GM18519 (cell line): ENCODE measurements at regions not wholly inside any gene's neighbourhood (a gene's known extent, or its start where the extent isn't known, plus 50 kb on each side); places are given as distances from the start of the nearest gene placed in this dataset.
"Not testable (repeated sequence)": the region's sequence is repeated elsewhere in the genome, so short reads cannot be mapped to it uniquely, and the experiment has no call there.

Experiments used
- ATAC-seq: cut with Tn5 transposase; IDR thresholded peaks from one replicate; pipeline ENCODE4 v1.9.1; 2021; ENCODE audit warnings: mild to moderate bottlenecking, moderate library complexity; ENCODE audit not compliant: unreplicated experiment, low FRiP score

DNA sequence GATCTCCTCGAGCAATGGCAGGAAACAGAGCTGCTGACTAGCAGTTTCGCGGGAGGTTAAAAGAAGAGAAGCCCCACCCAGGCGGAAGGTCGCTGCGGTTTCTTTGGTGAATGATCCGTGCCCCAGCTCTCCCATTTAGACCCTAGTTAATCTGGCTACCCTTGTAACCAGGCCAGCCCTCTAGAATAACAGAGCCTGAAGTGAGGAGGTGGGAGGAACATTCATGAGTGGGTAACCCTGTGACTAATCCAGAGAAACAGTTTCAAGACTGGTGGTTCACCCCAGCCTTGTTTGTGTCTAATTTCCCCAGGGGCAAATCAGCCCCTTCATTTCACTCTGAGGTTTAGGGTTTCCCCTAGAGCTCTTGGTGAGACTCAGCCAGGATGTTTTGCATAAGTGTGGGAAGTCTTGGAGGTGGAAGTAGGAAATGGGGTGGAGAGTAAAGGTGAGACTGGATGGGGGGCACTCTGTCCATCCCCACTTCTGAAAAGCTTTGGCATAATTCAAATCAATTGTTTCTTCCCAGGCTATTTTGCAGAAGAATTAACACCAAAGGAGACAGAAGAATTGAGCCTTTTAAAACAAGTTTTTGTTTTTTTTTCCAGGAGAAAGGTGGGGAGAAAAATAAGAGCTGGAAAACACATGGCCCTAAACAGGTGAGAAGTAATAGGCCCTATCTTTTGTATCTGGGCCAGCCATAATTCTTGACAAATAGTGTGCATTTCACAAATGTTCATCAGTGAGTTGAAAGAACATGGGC, 303.1 kb downstream of the RPLP1 start:
- ATAC-seq = peak; percentile 84

DNA sequence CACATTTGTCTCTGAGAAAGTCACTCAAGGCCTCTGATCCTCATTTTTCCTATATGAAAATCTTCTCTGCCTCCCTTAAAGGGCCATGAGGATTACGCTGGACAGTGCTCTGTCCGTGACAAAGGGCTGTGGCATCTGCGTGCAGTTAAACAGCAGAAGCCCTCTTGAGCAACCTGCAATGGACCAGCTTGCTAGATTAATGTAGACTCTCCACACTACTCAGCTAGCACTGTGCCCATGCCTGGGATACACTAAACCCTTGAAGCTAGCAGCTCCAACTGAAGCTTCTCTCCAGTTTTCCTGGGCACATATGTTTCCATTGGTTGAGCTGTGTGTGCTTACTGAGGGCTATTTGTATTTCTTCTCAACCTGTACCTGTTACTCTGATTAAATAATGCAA, 303.8 kb downstream of the RPLP1 start:
- no peak for ATAC-seq

- no peak for ATAC-seq
Measured at GRCh38 chr15:69757186-69757585, 304.6 kb downstream of the RPLP1 start.

DNA sequence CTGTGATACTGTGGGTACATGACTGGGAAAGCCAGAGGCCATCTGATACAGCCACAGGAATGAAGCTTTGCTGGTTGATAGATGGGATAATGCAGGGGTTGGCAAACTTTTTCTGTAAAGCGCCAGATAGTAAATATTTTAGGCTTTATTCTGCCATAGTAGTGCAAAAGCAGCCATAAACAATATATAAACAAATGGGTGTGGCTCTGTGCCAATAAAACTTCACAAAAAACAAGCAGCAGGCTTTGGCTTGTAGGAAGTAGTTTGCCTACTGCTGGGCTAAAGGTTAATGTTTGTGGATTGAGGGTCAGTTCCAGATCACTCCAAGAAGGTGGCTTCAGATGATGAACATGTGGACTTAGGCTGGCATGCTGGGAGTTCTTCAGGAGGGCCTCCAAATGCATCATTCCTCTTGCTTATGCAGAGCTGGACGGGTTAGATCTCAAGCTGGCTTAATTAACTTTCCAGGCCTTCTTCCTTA, 305.7 kb downstream of the RPLP1 start:
- no peak for ATAC-seq

DNA sequence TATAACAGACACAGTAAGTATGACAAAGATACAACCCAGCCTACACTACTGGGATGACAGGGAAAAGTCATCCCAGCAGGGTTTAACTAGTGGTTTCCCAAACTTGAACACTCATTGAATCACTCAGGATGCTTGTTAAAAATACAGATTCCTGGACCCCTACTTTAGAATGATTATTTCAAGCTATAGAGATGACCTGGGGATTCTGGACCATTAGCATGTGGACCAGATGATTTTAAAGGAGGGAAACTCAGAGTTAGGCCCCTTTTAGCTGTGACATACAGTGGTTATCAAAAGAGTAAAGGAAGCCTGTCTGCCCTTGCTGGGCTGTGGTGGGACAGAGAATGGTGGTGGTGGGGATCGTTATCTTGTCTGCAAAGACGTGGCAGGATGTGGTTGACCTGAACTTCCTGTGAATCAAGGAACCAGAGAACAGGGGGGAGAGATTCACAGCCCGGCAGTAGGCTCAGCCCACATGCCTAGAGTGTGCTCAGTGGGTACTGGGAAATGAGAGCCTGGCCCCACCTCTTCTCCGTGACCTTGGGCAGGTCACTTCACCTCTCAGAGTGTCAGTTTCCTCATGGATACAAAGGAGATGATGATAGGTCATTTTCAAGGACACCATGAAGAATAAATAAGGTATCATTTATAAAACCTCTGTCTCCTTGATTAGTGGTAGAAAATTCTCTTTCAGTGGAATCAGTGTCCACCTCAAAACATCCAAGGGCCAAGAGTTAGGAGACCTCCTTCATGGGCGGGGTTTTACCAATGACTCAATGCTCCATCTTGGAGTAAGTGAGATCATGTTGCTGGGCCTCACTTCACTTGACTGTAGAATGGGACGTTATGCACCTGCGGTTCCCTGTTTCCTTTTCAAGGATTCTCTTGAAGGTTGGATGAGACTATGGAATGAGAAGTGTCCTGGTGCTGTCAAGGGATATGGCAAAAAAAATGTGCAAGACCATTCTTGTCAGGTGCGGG, 306.5 kb downstream of the RPLP1 start:
- no peak for ATAC-seq

- no peak for ATAC-seq
Measured at GRCh38 chr15:69760258-69760845, 307.7 kb downstream of the RPLP1 start.

GRCh38 chr15:69760890-69761568, 308.4 kb downstream of the RPLP1 start:
- no peak for ATAC-seq

DNA sequence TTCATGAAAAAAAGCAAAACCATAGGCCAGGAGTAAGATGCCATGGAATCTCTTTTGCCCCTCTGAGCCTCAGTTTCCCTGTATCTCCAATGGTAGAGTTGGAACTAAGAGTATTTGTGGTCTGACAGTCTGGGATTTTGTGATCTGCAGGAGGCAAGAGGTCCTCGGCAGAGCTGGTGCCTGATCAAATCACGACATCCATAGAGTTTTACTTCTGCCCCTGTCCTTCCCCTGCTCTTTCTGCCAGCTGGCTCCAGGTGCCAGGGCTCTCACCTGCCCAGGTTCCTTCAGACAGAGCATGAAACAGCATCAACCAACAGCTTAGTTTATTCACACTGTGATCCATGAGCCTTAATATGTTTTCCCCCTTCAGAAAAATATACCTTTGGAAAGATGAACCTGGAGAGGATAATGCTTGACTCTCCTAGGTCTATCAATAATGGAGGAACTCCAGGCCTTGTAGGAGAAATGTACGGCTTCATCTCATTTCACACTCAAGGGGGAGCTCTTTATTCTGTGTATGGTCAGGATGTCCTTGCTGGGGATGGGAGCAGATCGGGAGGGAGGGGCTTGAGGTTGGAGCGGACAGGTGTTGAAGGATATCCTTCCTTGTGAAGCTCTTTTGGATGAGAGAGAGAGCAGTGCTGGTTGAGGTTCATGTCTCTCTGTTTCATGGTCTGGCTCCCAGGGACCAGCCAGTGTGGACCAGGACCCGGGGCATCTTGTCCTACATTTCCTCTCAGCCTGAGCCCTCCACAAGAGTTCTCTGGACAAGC, 309.9 kb downstream of the RPLP1 start:
- ATAC-seq = no peak

GRCh38 chr15:69763831-69764230, 311.2 kb downstream of the RPLP1 start:
- ATAC-seq = no peak

- ATAC-seq = no peak
Measured at GRCh38 chr15:69766156-69766555, 313.5 kb downstream of the RPLP1 start.

- ATAC-seq = no peak
Measured at GRCh38 chr15:69767191-69767590, 314.6 kb downstream of the RPLP1 start.

DNA sequence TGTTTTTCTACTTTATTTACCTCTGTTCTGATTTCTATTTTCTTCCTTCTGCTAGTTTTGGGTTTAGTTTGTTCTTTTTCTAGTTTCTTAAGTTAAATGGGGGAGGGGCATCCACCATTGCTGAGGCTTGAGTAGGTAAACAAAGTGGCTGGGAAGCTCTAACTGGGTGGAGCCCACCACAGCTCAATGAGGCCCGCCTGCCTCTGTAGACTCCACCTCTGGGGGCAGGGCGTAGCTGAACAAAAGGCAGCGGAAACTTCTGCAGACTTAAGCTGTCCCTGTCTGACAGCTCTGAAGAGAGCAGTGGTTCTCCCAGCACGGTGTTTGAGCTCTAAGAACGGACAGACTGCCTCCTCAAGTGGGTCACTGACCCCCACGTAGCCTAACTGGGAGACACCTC, 316.7 kb downstream of the RPLP1 start:
- ATAC-seq = not testable (repeated sequence)

DNA sequence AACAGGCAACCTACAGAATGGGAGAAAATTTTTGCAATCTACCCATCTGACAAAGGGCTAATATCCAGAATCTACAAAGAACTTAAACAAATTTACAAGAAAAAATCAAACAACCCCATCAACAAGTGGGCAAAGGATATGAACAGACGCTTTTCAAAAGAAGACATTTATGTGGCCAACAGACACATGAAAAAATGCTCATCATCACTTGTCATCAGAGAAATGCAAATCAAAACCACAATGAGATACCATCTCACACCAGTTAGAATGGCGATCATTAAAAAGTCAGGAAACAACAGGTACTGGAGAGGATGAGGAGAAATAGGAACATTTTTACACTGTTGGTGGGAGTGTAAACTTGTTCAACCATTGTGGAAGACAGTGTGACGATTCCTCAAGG, 321.6 kb downstream of the RPLP1 start:
- not testable (repeated sequence) for ATAC-seq

- not testable (repeated sequence) for ATAC-seq
Measured at GRCh38 chr15:69774711-69775110, 322.1 kb downstream of the RPLP1 start.

DNA sequence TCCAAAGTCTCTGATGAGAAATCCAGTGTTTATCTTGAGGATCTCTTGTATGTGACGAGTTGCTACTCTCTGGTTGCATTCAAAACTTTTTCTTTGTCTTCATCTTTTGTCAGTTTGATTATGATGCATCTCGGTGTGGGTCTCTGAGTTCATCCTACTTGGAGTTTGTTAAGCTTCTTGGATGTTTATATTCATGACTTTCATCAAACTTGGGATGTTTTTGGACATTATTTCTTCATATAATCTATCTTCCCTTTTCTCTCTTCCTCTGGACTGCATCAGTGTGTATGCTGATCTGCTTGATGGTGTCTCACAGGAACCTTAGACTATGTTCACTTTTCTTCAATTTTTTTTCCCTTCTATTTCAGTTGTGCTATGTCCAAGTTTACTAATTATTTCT, 320.4 kb downstream of the TLE3 start:
- ATAC-seq = no peak

DNA sequence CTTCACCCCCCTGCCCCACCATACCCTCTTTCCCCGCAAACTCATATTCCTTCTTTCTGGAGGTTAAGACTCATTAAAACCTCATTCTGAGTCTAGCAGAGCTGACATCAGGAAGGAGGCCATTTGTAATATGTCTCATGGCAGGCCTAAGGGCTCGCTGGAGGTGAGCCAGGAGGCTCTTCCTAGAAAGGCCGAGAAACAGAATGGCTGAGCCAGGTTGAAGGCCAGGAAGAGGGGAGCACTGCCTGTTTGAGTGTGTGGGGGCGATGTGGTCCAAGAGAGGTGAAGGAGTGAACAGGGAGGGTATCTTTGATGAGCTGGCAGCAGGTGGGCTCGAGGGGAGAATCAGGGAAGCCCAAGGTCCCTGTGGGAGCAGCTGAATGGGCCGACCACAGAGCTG, 317.3 kb downstream of the TLE3 start:
- no peak for ATAC-seq

- no peak for ATAC-seq
Measured at GRCh38 chr15:69780981-69781380, 316.7 kb downstream of the TLE3 start.

DNA sequence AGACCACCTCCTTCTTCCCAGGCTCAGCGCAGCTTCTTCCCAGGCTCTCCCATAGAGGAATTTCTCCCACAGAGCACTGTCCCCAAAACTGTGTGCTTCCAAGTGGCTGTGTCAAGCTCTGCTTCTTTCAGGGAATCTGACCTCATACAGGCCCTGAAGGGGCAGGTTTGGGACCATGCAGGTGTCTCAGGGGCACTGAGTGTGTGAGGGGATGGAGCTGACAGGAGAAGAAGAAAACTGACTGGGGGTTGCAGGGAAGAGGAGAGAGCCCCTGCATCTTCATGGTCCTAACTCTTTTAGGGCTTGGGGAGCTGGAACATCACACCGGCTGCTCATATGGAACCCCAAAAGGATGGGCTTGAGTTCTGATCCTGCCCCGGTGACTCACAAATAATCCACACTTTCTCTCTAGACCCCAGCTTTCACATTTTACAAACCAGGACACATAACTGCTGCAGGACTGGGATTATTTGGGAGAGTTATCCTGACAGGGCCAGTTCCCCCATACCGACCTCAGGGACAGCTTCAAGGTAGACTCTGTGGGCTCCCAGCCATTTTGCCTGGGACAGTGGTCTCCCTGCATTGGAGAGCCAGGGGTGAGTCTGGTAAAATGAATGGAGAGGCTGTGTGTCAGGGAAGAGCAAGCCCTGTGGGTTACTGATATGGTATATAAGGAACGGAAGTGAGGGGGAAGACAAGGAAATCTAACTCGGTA, 316.1 kb downstream of the TLE3 start:
- ATAC-seq = no peak

DNA sequence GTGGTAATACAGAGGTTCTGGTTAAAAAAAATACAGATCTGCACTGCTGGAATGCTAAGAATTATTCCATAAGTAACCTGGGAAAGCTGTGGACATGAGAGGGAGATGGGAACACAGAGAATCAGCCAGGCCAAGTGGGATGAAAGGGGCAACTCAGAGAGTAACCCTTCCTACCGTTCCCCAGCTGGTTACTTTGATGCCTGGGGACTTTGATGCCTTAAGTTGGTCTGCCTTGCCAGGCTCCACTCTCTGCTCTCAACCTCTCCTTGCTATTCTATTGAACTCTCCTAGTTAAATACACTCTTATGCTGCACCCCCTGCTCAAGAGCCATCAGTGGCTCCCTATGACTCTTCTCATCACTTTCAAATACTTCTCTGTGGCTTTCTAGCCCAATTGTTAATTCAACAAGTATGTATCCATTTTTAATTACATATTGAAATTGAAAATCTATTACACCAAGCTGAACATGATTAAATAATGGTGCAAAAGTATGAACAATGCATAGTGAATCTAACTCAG, 315.5 kb downstream of the TLE3 start:
- no peak for ATAC-seq
